ENCODE measurements at regions not wholly inside any gene's neighbourhood (a gene's known extent, or its start where the extent isn't known, plus 50 kb on each side); places are given as distances from the start of the nearest gene placed in this dataset.

- H3K27me3 ChIP-seq (ENCODE audit: insufficient read depth, poor library complexity, severe bottlenecking): no peaks in the 10 kb centered on the region
- H3K36me3 ChIP-seq (ENCODE audit: low read depth): no peaks in the 10 kb centered on the region
- no peaks in the 10 kb centered on the region for H3K4me1 ChIP-seq (ENCODE audit: insufficient read depth, poor library complexity, severe bottlenecking)
- TF ChIP-seq, protein P1, sequence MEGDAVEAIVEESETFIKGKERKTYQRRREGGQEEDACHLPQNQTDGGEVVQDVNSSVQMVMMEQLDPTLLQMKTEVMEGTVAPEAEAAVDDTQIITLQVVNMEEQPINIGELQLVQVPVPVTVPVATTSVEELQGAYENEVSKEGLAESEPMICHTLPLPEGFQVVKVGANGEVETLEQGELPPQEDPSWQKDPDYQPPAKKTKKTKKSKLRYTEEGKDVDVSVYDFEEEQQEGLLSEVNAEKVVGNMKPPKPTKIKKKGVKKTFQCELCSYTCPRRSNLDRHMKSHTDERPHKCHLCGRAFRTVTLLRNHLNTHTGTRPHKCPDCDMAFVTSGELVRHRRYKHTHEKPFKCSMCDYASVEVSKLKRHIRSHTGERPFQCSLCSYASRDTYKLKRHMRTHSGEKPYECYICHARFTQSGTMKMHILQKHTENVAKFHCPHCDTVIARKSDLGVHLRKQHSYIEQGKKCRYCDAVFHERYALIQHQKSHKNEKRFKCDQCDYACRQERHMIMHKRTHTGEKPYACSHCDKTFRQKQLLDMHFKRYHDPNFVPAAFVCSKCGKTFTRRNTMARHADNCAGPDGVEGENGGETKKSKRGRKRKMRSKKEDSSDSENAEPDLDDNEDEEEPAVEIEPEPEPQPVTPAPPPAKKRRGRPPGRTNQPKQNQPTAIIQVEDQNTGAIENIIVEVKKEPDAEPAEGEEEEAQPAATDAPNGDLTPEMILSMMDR (IDR thresholded peaks at IDR 0.05; ENCODE audit: poor library complexity, severe bottlenecking): no peak
- H3K4me3 ChIP-seq (ENCODE audit: severe bottlenecking): no peak overlapping the region
- no peak for ATAC-seq (ENCODE audit: low read depth)
- no peak for DNase-seq (ENCODE audit: low spot score)
- peaks cover 2% of the 10 kb centered on the region for H3K9me3 ChIP-seq (ENCODE audit: severe bottlenecking)
- no peak overlapping the region for H3K27ac ChIP-seq (ENCODE audit: poor library complexity, severe bottlenecking)
These were observed 593.7 kb downstream of the IRX1 start for GRCh38 chr5:4189317-4189716.

DNA sequence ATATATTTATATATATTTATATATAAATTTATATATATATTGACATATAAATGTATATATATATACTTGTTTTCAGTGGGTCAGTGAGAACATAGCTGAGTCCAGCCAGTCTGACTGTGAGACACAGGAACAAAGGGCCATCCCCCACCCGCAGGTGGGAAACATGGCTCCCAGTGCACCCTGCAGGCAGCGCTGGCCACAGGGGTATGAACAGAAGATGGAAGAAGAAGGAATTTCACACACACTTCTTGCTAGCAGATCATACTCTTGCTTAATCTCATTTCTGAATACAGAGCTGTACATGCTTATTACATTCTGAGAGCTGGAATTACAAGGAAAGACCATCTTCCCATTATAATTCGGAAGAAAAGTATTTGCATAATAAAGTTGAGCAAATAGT is 595.4 kb downstream of the IRX1 start:
- no peak for ATAC-seq (ENCODE audit: low read depth)
- H3K4me3 ChIP-seq (ENCODE audit: severe bottlenecking): no peak overlapping the region
- no peaks in the 10 kb centered on the region for H3K36me3 ChIP-seq (ENCODE audit: low read depth)
- DNase-seq (ENCODE audit: low spot score): no peak
- no peak overlapping the region for H3K27ac ChIP-seq (ENCODE audit: poor library complexity, severe bottlenecking)
- no peaks in the 10 kb centered on the region for H3K27me3 ChIP-seq (ENCODE audit: insufficient read depth, poor library complexity, severe bottlenecking)
- no peaks in the 10 kb centered on the region for H3K9me3 ChIP-seq (ENCODE audit: severe bottlenecking)
- TF ChIP-seq, protein P1 (IDR thresholded peaks at IDR 0.05; ENCODE audit: poor library complexity, severe bottlenecking): no peak
- H3K4me1 ChIP-seq (ENCODE audit: insufficient read depth, poor library complexity, severe bottlenecking): no peaks in the 10 kb centered on the region

GRCh38 chr5:4191703-4192102 is 596.1 kb downstream of the IRX1 start:
- Histone ChIP-seq H3K4me1 (ENCODE audit: insufficient read depth, poor library complexity, severe bottlenecking) (no peaks in the 10 kb centered on the region), H3K9me3 (ENCODE audit: severe bottlenecking) (no peaks in the 10 kb centered on the region), H3K27ac (ENCODE audit: poor library complexity, severe bottlenecking) (no peak overlapping the region), H3K36me3 (ENCODE audit: low read depth) (no peaks in the 10 kb centered on the region), H3K27me3 (ENCODE audit: insufficient read depth, poor library complexity, severe bottlenecking) (no peaks in the 10 kb centered on the region), H3K4me3 (ENCODE audit: severe bottlenecking) (no peak overlapping the region)
- peak; percentile 29; the same call in 1 of the 3 replicates for ATAC-seq (ENCODE audit: low read depth)
- TF ChIP-seq, protein P1 (IDR thresholded peaks at IDR 0.05; ENCODE audit: poor library complexity, severe bottlenecking): no peak
- DNase-seq (ENCODE audit: low spot score): no peak

DNA sequence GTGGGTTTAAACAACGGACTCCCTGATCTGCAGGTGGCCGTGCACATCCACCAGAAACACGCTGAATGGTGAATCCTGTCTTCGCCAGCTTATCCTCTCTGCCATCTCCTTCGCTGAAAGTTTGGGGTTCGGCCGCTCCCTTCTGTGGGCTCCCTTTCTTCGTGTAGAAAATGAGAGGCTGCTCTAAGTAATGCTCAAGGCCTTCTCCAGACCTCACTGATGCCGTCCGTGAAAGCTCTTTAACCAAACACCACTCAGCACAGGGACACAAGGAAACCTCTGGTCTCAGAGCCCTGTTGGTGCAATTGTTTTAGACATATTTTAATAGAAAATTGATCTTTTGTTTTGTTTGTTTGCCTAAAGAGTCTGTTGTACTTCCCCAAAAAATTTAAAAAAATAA is 596.5 kb downstream of the IRX1 start:
- no peak for ATAC-seq (ENCODE audit: low read depth)

DNA sequence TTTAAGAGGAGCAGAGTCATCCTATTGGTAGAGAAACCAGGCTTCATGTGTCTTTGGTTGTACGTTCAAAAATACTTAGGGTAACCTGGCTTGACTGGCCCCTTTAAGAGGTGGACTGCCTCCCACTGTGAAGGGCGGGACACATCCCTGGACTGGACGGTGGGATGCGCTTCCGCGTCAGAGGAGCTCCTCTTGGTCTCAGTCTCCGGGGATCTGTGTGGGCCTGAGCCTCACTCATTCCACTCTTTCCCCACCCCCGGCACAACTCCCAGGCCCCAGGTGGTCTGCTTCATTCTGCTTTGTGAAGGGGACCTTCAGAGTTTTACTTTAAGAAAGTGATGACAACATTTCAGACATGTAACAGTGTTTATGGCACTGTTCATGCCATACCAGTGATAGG is 601.1 kb downstream of the IRX1 start:
- TF ChIP-seq, protein P1 (IDR thresholded peaks at IDR 0.05; ENCODE audit: poor library complexity, severe bottlenecking): no peak
- DNase-seq (ENCODE audit: low spot score) (no peak), ATAC-seq (ENCODE audit: low read depth) (no peak)

More for the DNA sequence above, 596.5 kb downstream of the IRX1 start:
- TF ChIP-seq, protein P1 (IDR thresholded peaks at IDR 0.05; ENCODE audit: poor library complexity, severe bottlenecking): no peak
- H3K4me3 ChIP-seq (ENCODE audit: severe bottlenecking): no peak overlapping the region
- H3K27ac ChIP-seq (ENCODE audit: poor library complexity, severe bottlenecking): no peak overlapping the region
- no peaks in the 10 kb centered on the region for H3K36me3 ChIP-seq (ENCODE audit: low read depth)
- H3K9me3 ChIP-seq (ENCODE audit: severe bottlenecking): no peaks in the 10 kb centered on the region
- H3K4me1 ChIP-seq (ENCODE audit: insufficient read depth, poor library complexity, severe bottlenecking): no peaks in the 10 kb centered on the region
- no peaks in the 10 kb centered on the region for H3K27me3 ChIP-seq (ENCODE audit: insufficient read depth, poor library complexity, severe bottlenecking)
- no peak for DNase-seq (ENCODE audit: low spot score)

More for the DNA sequence above, 601.1 kb downstream of the IRX1 start:
- no peaks in the 10 kb centered on the region for H3K9me3 ChIP-seq (ENCODE audit: severe bottlenecking)
- no peaks in the 10 kb centered on the region for H3K27me3 ChIP-seq (ENCODE audit: insufficient read depth, poor library complexity, severe bottlenecking)
- no peaks in the 10 kb centered on the region for H3K4me1 ChIP-seq (ENCODE audit: insufficient read depth, poor library complexity, severe bottlenecking)
- H3K27ac ChIP-seq (ENCODE audit: poor library complexity, severe bottlenecking): no peak overlapping the region
- no peak overlapping the region for H3K4me3 ChIP-seq (ENCODE audit: severe bottlenecking)
- no peaks in the 10 kb centered on the region for H3K36me3 ChIP-seq (ENCODE audit: low read depth)
